ENCODE measurements at regions not wholly inside any gene's neighbourhood (a gene's known extent, or its start where the extent isn't known, plus 50 kb on each side); places are given as distances from the start of the nearest gene placed in this dataset.

- TF ChIP-seq ZNF462 (CRISPR knock-in tag; IDR thresholded peaks at IDR 0.05) (no peak), EZH2 (IDR thresholded peaks at IDR 0.05; ENCODE audit: low read depth, unreplicated experiment) (no peak)
Measured at GRCh38 chr4:42237451-42237850, 85.0 kb upstream of the BEND4 start (continued).

GRCh38 chr4:42248972-42249371 lies 96.5 kb upstream of the BEND4 start:
- H2AFZ ChIP-seq, result peak overlapping the region; percentile 24; the same call in 1 of the 2 replicates
- H3K4me1 ChIP-seq (ENCODE audit: insufficient read depth), result no peaks in the 10 kb centered on the region
- H3K4me3 ChIP-seq, result no peak overlapping the region
- H3K36me3 Mint-ChIP-seq (ENCODE audit: low read depth), result no peaks in the 10 kb centered on the region
- H3F3A ChIP-seq (replicated peaks; ENCODE audit: low read depth), result no peaks in the 10 kb centered on the region
- H3K27ac Mint-ChIP-seq, result no peak overlapping the region
- no peak overlapping the region for H3K4me3 Mint-ChIP-seq
- H3K4me2 ChIP-seq, result no peak overlapping the region
- no peaks in the 10 kb centered on the region for H3K27me3 ChIP-seq (ENCODE audit: insufficient read depth)
- no peak overlapping the region for H3K27ac ChIP-seq (ENCODE audit: low read depth)
- ATAC-seq, result no peak
- no peaks in the 10 kb centered on the region for H4K20me1 ChIP-seq (replicated peaks; ENCODE audit: insufficient read depth)
- no peaks in the 10 kb centered on the region for H3K27me3 Mint-ChIP-seq (ENCODE audit: insufficient read depth, low read depth, poor library complexity)
- no peaks in the 10 kb centered on the region for H3K36me3 ChIP-seq (ENCODE audit: insufficient read depth)
- no peaks in the 10 kb centered on the region for H3K4me1 Mint-ChIP-seq
- no peaks in the 10 kb centered on the region for H3K9me3 Mint-ChIP-seq
- DNase-seq (ENCODE audit: low spot score), result no peak
- H3K79me2 ChIP-seq (replicated peaks; ENCODE audit: insufficient read depth), result no peaks in the 10 kb centered on the region
- 0 out of 2 replicates have a peak, but pooled peaks cover 3% of the 10 kb centered on the region for H3K9me2 ChIP-seq (ENCODE audit: insufficient read depth)
- TF ChIP-seq POLR2AphosphoS5 (IDR thresholded peaks at IDR 0.05; ENCODE audit: low read depth), result no peak
- no peak for TF ChIP-seq EZH2phosphoT487 (IDR thresholded peaks at IDR 0.05; ENCODE audit: unreplicated experiment)
- TF ChIP-seq ZNF114 (CRISPR knock-in tag; IDR thresholded peaks at IDR 0.05), result no peak
- no peak for TF ChIP-seq CTCF (conservative IDR thresholded peaks at IDR 0.05; ENCODE audit: low read depth in 2 of 2)
- no peak for TF ChIP-seq NANOG (IDR thresholded peaks at IDR 0.05; ENCODE audit: borderline replicate concordance)
- no peak for TF ChIP-seq ETS1 (IDR thresholded peaks at IDR 0.05)
- TF ChIP-seq REST (IDR thresholded peaks at IDR 0.05; ENCODE audit: unreplicated experiment), result no peak

Measured in GM23338 (cell line).